H9 (cell line): ENCODE measurements at regions not wholly inside any gene's neighbourhood (a gene's known extent, or its start where the extent isn't known, plus 50 kb on each side); places are given as distances from the start of the nearest gene placed in this dataset.

ENCODE experiments used
- DNase-seq: peaks from one replicate; pipeline ENCODE4 v3.0.0-alpha.2; 2017
- H2AFZ ChIP-seq: one replicate; pipeline ENCODE4 v1.6.1; 2013; ENCODE audit warnings: mild to moderate bottlenecking, low read length, control low read depth, moderate library complexity
- H2AK5ac ChIP-seq: 2 replicates; pipeline ENCODE4 v1.6.1; 2013; ENCODE audit warnings: low read length, control low read depth, mixed read lengths; ENCODE audit not compliant: insufficient read length
- H2BK120ac ChIP-seq: one replicate; pipeline ENCODE4 v1.6.1; 2013; ENCODE audit warnings: low read depth, mild to moderate bottlenecking, low read length, control low read depth, inconsistent platforms; ENCODE audit not compliant: poor library complexity, severe bottlenecking
- H2BK12ac ChIP-seq: 2 replicates; pipeline ENCODE4 v1.6.1; 2013; ENCODE audit warnings: low read length, control low read depth, mixed read lengths, low read depth; ENCODE audit not compliant: insufficient read length
- H2BK15ac ChIP-seq: 2 replicates; pipeline ENCODE4 v1.6.1; 2013; ENCODE audit warnings: low read depth, low read length, control low read depth
- H2BK20ac ChIP-seq: one replicate; pipeline ENCODE4 v1.6.1; 2013; ENCODE audit warnings: low read depth, mild to moderate bottlenecking, low read length, control low read depth, inconsistent platforms; ENCODE audit not compliant: poor library complexity, severe bottlenecking
- H2BK5ac ChIP-seq: 2 replicates; pipeline ENCODE4 v1.6.1; 2013; ENCODE audit warnings: low read length, control low read depth, mixed read lengths; ENCODE audit not compliant: insufficient read length
- H3K14ac ChIP-seq: 2 replicates; pipeline ENCODE4 v1.6.1; 2013; ENCODE audit warnings: low read length, control low read depth; ENCODE audit not compliant: insufficient read depth
- H3K18ac ChIP-seq: 2 replicates; pipeline ENCODE4 v1.6.1; 2013; ENCODE audit warnings: low read depth, mild to moderate bottlenecking, mixed read lengths, low read length, control low read depth; ENCODE audit not compliant: insufficient read length
- H3K23ac ChIP-seq: 2 replicates; pipeline ENCODE4 v1.6.1; 2013; ENCODE audit warnings: low read length, control low read depth, mixed read lengths, low read depth; ENCODE audit not compliant: insufficient read length
- H3K23me2 ChIP-seq: 2 replicates; pipeline ENCODE4 v1.6.1; 2013; ENCODE audit warnings: low read depth, mild to moderate bottlenecking, mixed read lengths, low read length, control low read depth; ENCODE audit not compliant: insufficient read length, poor library complexity, severe bottlenecking
- H3K27ac ChIP-seq: 2 replicates; pipeline ENCODE4 v1.5.1; 2013; ENCODE audit warnings: low read length, control low read depth, mixed read lengths, low read depth; ENCODE audit not compliant: insufficient read length
- H3K27me3 ChIP-seq: 2 replicates; pipeline ENCODE4 v1.6.1; 2013; ENCODE audit warnings: low read length, control low read depth, inconsistent platforms; ENCODE audit not compliant: insufficient read depth
- H3K4ac ChIP-seq: 2 replicates; pipeline ENCODE4 v1.6.1; 2013; ENCODE audit warnings: low read depth, mild to moderate bottlenecking, control low read depth, inconsistent platforms, low read length, moderate library complexity
- H3K4me1 ChIP-seq: 2 replicates; pipeline ENCODE4 v1.6.1; 2013; ENCODE audit warnings: low read length, control low read depth, inconsistent platforms; ENCODE audit not compliant: insufficient read depth
- H3K4me2 ChIP-seq: 2 replicates; pipeline ENCODE4 v1.6.1; 2013; ENCODE audit warnings: low read length, control low read depth, mixed read lengths; ENCODE audit not compliant: insufficient read length, insufficient read depth
- H3K56ac ChIP-seq: 2 replicates; pipeline ENCODE4 v1.6.1; 2013; ENCODE audit warnings: low read depth, mild to moderate bottlenecking, mixed read lengths, low read length, control low read depth; ENCODE audit not compliant: insufficient read length
- H3K79me1 ChIP-seq: 2 replicates; pipeline ENCODE4 v1.6.1; 2013; ENCODE audit warnings: low read depth, mild to moderate bottlenecking, moderate library complexity, low read length, control low read depth, inconsistent platforms; ENCODE audit not compliant: insufficient read depth, poor library complexity, severe bottlenecking
- H3K79me2 ChIP-seq: 2 replicates; pipeline ENCODE4 v1.6.1; 2013; ENCODE audit warnings: low read length, control low read depth, inconsistent platforms; ENCODE audit not compliant: insufficient read depth
- H3K9ac ChIP-seq: 2 replicates; pipeline ENCODE4 v1.6.1; 2013; ENCODE audit warnings: low read length, control low read depth, mixed read lengths; ENCODE audit not compliant: insufficient read length; ENCODE audit errors: extremely low read depth
- H3K9me3 ChIP-seq: one replicate; pipeline ENCODE4 v1.6.1; 2013; ENCODE audit warnings: low read depth, low read length, inconsistent platforms; ENCODE audit not compliant: control insufficient read depth
- H3T11ph ChIP-seq: one replicate; pipeline ENCODE4 v1.6.1; 2013; ENCODE audit warnings: mild to moderate bottlenecking, low read length, control low read depth, inconsistent platforms
- H4K20me1 ChIP-seq: one replicate; pipeline ENCODE4 v1.6.1; 2013; ENCODE audit not compliant: control insufficient read depth, insufficient read length, insufficient read depth
- H4K5ac ChIP-seq: 2 replicates; pipeline ENCODE4 v1.6.1; 2013; ENCODE audit warnings: low read depth, mild to moderate bottlenecking, mixed read lengths, low read length, control low read depth; ENCODE audit not compliant: insufficient read length
- H4K8ac ChIP-seq: replicated peaks from 2 replicates; pipeline ENCODE4 v1.6.1; 2013; ENCODE audit warnings: low read length, control low read depth, mixed read lengths, low read depth; ENCODE audit not compliant: insufficient read length
- H4K91ac ChIP-seq: 2 replicates; pipeline ENCODE4 v1.6.1; 2013; ENCODE audit warnings: low read depth, mild to moderate bottlenecking, moderate library complexity, mixed read lengths, low read length, control low read depth; ENCODE audit not compliant: insufficient read length
- H3K27ac Mint-ChIP-seq, 3 experiments: 2 replicates in 2 of 3; 3 replicates in 1 of 3; pipeline ENCODE4 v1.8.0; 2020 to 2021; ENCODE audit warnings: mixed read lengths in 3 of 3, mild to moderate bottlenecking in 1 of 3, moderate library complexity in 1 of 3
- H3K27me3 Mint-ChIP-seq: 2 replicates; pipeline ENCODE4 v1.8.0; 2021; ENCODE audit warnings: low read depth, mild to moderate bottlenecking, moderate library complexity, mixed read lengths
- H3K36me3 Mint-ChIP-seq, 3 experiments: 2 replicates in 2 of 3; 3 replicates in 1 of 3; pipeline ENCODE4 v1.8.0; 2020 to 2021; ENCODE audit warnings: low read depth in 3 of 3, mixed read lengths in 3 of 3; ENCODE audit not compliant: insufficient read depth in 1 of 3
- H3K4me1 Mint-ChIP-seq, 2 experiments: 2 replicates each; pipeline ENCODE4 v1.8.0; 2020; ENCODE audit warnings: mixed read lengths in 2 of 2
- H3K4me3 Mint-ChIP-seq, 2 experiments: 2 replicates in 1 of 2; 3 replicates in 1 of 2; pipeline ENCODE4 v1.8.0; 2020 to 2021; ENCODE audit warnings: mild to moderate bottlenecking in 2 of 2, mixed read lengths in 2 of 2, moderate library complexity in 1 of 2
- H3K9me3 Mint-ChIP-seq, 2 experiments: 2 replicates in 1 of 2; 3 replicates in 1 of 2; pipeline ENCODE4 v1.8.0; 2020; ENCODE audit warnings: mild to moderate bottlenecking in 2 of 2, mixed read lengths in 2 of 2, moderate library complexity in 1 of 2
- CTCF ChIP-seq: fragments of 200-600 bp; sonication (generic); conservative IDR thresholded peaks from 3 replicates; pipeline ENCODE4 v1.8.0; 2021; ENCODE audit warnings: antibody characterized with exemption, mild to moderate bottlenecking
- WGBS: extraction: QIAGEN DNeasy Blood & Tissue Kit; methylation state at CpG from one replicate; pipeline ENCODE4 v1.1.7; 2013; ENCODE audit warnings: missing lambda C conversion rate, low lambda C conversion rate, mixed read lengths; ENCODE audit not compliant: insufficient read length; ENCODE audit errors: extremely low coverage; 5-methylcytosine and 5-hydroxymethylcytosine counted together

- no peak overlapping the region for H4K8ac ChIP-seq
Measured at GRCh38 chr1:5632224-5632623, 360.0 kb downstream of the NPHP4 start.

More at GRCh38 chr1:5632224-5632623, 360.0 kb downstream of the NPHP4 start:
- no peak overlapping the region for H4K91ac ChIP-seq
- no peak overlapping the region for H2BK15ac ChIP-seq
- TF ChIP-seq CTCF = no peak
- H3K27ac ChIP-seq = no peak overlapping the region
- H2BK5ac ChIP-seq = no peak overlapping the region
- no peak overlapping the region for H2AK5ac ChIP-seq
- H3T11ph ChIP-seq = no peak overlapping the region
- H3K23me2 ChIP-seq = no peaks in the 10 kb centered on the region
- DNase-seq = no peak
- H3K27me3 ChIP-seq = no peaks in the 10 kb centered on the region
- WGBS = no CpG with 5 or more reads among the region's 4 CpGs
- H3K14ac ChIP-seq = no peak overlapping the region
- no peak overlapping the region for H3K18ac ChIP-seq
- Mint-ChIP-seq H3K4me3 (no peak overlapping the region), H3K36me3 (peaks cover 0 to 4% (median 3%) of the 10 kb centered on the region in 3 experiments; a peak in 3 of 7 replicates), H3K4me1 (peaks cover 5 to 6% of the 10 kb centered on the region in 2 experiments), H3K27me3 (no peaks in the 10 kb centered on the region), H3K27ac (no peak overlapping the region; a peak in 1 of 7 replicates), H3K9me3 (peaks cover 3 to 7% of the 10 kb centered on the region in 2 experiments; a peak in 3 of 5 replicates)
- no peaks in the 10 kb centered on the region for H3K79me2 ChIP-seq
- H2BK20ac ChIP-seq = no peak overlapping the region
- no peak overlapping the region for H3K56ac ChIP-seq
- no peak overlapping the region for H3K9ac ChIP-seq
- H3K4me1 ChIP-seq = no peaks in the 10 kb centered on the region
- H2BK120ac ChIP-seq = no peak overlapping the region
- no peak overlapping the region for H3K23ac ChIP-seq
- H4K5ac ChIP-seq = no peak overlapping the region
- H2BK12ac ChIP-seq = no peak overlapping the region
- H4K20me1 ChIP-seq = no peaks in the 10 kb centered on the region
- no peaks in the 10 kb centered on the region for H3K79me1 ChIP-seq
- H3K4ac ChIP-seq = no peak overlapping the region
- no peaks in the 10 kb centered on the region for H3K9me3 ChIP-seq
- H2AFZ ChIP-seq = no peak overlapping the region
- no peak overlapping the region for H3K4me2 ChIP-seq
